ENCODE measurements at regions not wholly inside any gene's neighbourhood (a gene's known extent, or its start where the extent isn't known, plus 50 kb on each side); places are given as distances from the start of the nearest gene placed in this dataset.

- no peak for DNase-seq (ENCODE audit: low read depth in 6 of 9, low spot score in 9 of 9)
- Histone ChIP-seq H3K36me3 (ENCODE audit: control insufficient read depth in 2 of 2, insufficient read depth in 2 of 2, low read length in 1 of 2) (no peaks in the 10 kb centered on the region), H3K27ac (ENCODE audit: low read depth in 1 of 2, low read length in 1 of 2) (no peak overlapping the region), H3K4me1 (ENCODE audit: control insufficient read depth in 2 of 2, insufficient read depth in 2 of 2, low read length in 2 of 2) (no peaks in the 10 kb centered on the region), H3K9me3 (ENCODE audit: control insufficient read depth in 2 of 2, insufficient read depth in 1 of 2, low read length in 1 of 2) (no peaks in the 10 kb centered on the region), H3K27me3 (ENCODE audit: control insufficient read depth in 2 of 2, insufficient read depth in 1 of 2, low read length in 1 of 2) (no peaks in the 10 kb centered on the region), H3K4me3 (ENCODE audit: low read length in 2 of 2) (no peak overlapping the region)
- WGBS = 80% methylated on average over 3 of the region's 3 CpGs
Observed at GRCh38 chr14:87111741-87112140, 881.2 kb downstream of the GALC start.

GRCh38 chr14:87111126-87111525 lies 881.9 kb downstream of the GALC start:
- Histone ChIP-seq H3K4me3 (ENCODE audit: low read length in 2 of 2) (no peak overlapping the region), H3K27ac (ENCODE audit: low read depth in 1 of 2, low read length in 1 of 2) (no peak overlapping the region), H3K4me1 (ENCODE audit: control insufficient read depth in 2 of 2, insufficient read depth in 2 of 2, low read length in 2 of 2) (no peaks in the 10 kb centered on the region), H3K36me3 (ENCODE audit: control insufficient read depth in 2 of 2, insufficient read depth in 2 of 2, low read length in 1 of 2) (no peaks in the 10 kb centered on the region), H3K27me3 (ENCODE audit: control insufficient read depth in 2 of 2, insufficient read depth in 1 of 2, low read length in 1 of 2) (no peaks in the 10 kb centered on the region), H3K9me3 (ENCODE audit: control insufficient read depth in 2 of 2, insufficient read depth in 1 of 2, low read length in 1 of 2) (no peaks in the 10 kb centered on the region)
- WGBS = 95% methylated on average over 1 of the region's 1 CpG
- DNase-seq (ENCODE audit: low read depth in 6 of 9, low spot score in 9 of 9) = no peak

GRCh38 chr14:87109271-87109670 lies 883.7 kb downstream of the GALC start:
- no peaks in the 10 kb centered on the region for H3K9me3 ChIP-seq (ENCODE audit: control insufficient read depth in 2 of 2, insufficient read depth in 1 of 2, low read length in 1 of 2)
- no peaks in the 10 kb centered on the region for H3K27me3 ChIP-seq (ENCODE audit: control insufficient read depth in 2 of 2, insufficient read depth in 1 of 2, low read length in 1 of 2)
- WGBS = 95% methylated on average over 3 of the region's 3 CpGs
- DNase-seq (ENCODE audit: low read depth in 6 of 9, low spot score in 9 of 9) = no peak
- no peaks in the 10 kb centered on the region for H3K36me3 ChIP-seq (ENCODE audit: control insufficient read depth in 2 of 2, insufficient read depth in 2 of 2, low read length in 1 of 2)
- no peak overlapping the region for H3K4me3 ChIP-seq (ENCODE audit: low read length in 2 of 2)
- H3K27ac ChIP-seq (ENCODE audit: low read depth in 1 of 2, low read length in 1 of 2) = no peak overlapping the region
- no peaks in the 10 kb centered on the region for H3K4me1 ChIP-seq (ENCODE audit: control insufficient read depth in 2 of 2, insufficient read depth in 2 of 2, low read length in 2 of 2)

DNA sequence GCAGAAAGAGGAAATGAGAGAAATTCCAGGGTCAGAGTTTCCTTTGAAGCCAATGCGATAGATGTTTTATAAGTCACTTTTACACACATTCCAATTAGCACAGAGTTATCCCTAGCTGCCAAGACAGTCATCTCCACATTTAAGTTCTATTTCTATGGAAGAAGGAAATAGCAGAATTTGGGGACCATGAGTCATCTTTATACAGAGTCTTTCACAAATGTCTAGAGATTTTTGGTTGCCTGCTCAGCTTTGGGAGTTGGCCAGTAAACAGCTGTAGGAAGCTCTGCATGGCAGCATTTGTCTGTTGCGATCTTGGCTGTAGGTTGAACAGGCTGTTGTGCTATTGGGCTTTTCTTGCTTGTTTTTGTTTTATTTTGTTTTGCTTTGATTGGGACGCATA lies 884.3 kb downstream of the GALC start:
- no peaks in the 10 kb centered on the region for H3K9me3 ChIP-seq (ENCODE audit: control insufficient read depth in 2 of 2, insufficient read depth in 1 of 2, low read length in 1 of 2)
- H3K4me3 ChIP-seq (ENCODE audit: low read length in 2 of 2) = no peak overlapping the region
- no peaks in the 10 kb centered on the region for H3K4me1 ChIP-seq (ENCODE audit: control insufficient read depth in 2 of 2, insufficient read depth in 2 of 2, low read length in 2 of 2)
- no peak for DNase-seq (ENCODE audit: low read depth in 6 of 9, low spot score in 9 of 9)
- H3K36me3 ChIP-seq (ENCODE audit: control insufficient read depth in 2 of 2, insufficient read depth in 2 of 2, low read length in 1 of 2) = no peaks in the 10 kb centered on the region
- 97% methylated on average over 3 of the region's 3 CpGs for WGBS
- no peaks in the 10 kb centered on the region for H3K27me3 ChIP-seq (ENCODE audit: control insufficient read depth in 2 of 2, insufficient read depth in 1 of 2, low read length in 1 of 2)
- no peak overlapping the region for H3K27ac ChIP-seq (ENCODE audit: low read depth in 1 of 2, low read length in 1 of 2)

DNA sequence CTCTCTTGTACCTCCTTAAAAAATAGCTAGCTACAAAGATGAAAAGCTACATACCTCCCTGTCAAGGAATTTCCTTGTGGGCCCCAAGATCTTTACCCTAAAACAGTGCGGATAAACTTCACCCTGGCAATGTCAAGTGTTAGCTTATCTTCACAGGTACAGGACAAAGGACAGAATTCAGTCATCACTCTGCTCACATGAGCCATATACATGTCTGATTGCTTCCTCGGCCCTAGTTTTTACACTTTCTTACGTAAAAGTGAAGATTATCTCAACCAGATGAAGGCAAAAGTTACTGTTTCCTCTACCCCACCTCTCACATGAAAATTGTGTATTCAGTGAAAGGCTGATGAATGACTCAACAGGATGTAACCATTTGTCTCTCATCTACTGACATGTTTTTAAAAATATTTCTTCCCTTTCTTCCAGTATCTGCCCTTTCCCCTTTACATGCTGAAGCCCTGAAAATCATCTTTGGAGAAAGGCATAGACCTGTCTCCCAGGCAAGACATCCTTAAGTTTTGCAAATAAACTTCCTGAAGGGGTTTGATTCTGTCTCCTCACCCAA lies 890.1 kb downstream of the GALC start:
- WGBS = 90% methylated on average over 3 of the region's 3 CpGs
- H3K9me3 ChIP-seq (ENCODE audit: control insufficient read depth in 2 of 2, insufficient read depth in 1 of 2, low read length in 1 of 2) = no peaks in the 10 kb centered on the region
- H3K27ac ChIP-seq (ENCODE audit: low read depth in 1 of 2, low read length in 1 of 2) = no peak overlapping the region
- no peaks in the 10 kb centered on the region for H3K27me3 ChIP-seq (ENCODE audit: control insufficient read depth in 2 of 2, insufficient read depth in 1 of 2, low read length in 1 of 2)
- H3K36me3 ChIP-seq (ENCODE audit: control insufficient read depth in 2 of 2, insufficient read depth in 2 of 2, low read length in 1 of 2) = no peaks in the 10 kb centered on the region
- H3K4me3 ChIP-seq (ENCODE audit: low read length in 2 of 2) = no peak overlapping the region
- no peaks in the 10 kb centered on the region for H3K4me1 ChIP-seq (ENCODE audit: control insufficient read depth in 2 of 2, insufficient read depth in 2 of 2, low read length in 2 of 2)
- DNase-seq (ENCODE audit: low read depth in 6 of 9, low spot score in 9 of 9) = no peak

- DNase-seq (ENCODE audit: low read depth in 6 of 9, low spot score in 9 of 9) = no peak
- H3K27me3 ChIP-seq (ENCODE audit: control insufficient read depth in 2 of 2, insufficient read depth in 1 of 2, low read length in 1 of 2) = no peaks in the 10 kb centered on the region
- no peak overlapping the region for H3K4me3 ChIP-seq (ENCODE audit: low read length in 2 of 2)
- WGBS = 70% methylated on average over 2 of the region's 2 CpGs
- H3K9me3 ChIP-seq (ENCODE audit: control insufficient read depth in 2 of 2, insufficient read depth in 1 of 2, low read length in 1 of 2) = no peaks in the 10 kb centered on the region
- H3K36me3 ChIP-seq (ENCODE audit: control insufficient read depth in 2 of 2, insufficient read depth in 2 of 2, low read length in 1 of 2) = no peaks in the 10 kb centered on the region
- H3K27ac ChIP-seq (ENCODE audit: low read depth in 1 of 2, low read length in 1 of 2) = no peak overlapping the region
- H3K4me1 ChIP-seq (ENCODE audit: control insufficient read depth in 2 of 2, insufficient read depth in 2 of 2, low read length in 2 of 2) = no peaks in the 10 kb centered on the region
Observed at GRCh38 chr14:87097015-87097414, 896.0 kb downstream of the GALC start.

GRCh38 chr14:87094913-87095312 lies 898.1 kb downstream of the GALC start:
- H3K27ac ChIP-seq (ENCODE audit: low read depth in 1 of 2, low read length in 1 of 2) = no peak overlapping the region
- no peaks in the 10 kb centered on the region for H3K4me1 ChIP-seq (ENCODE audit: control insufficient read depth in 2 of 2, insufficient read depth in 2 of 2, low read length in 2 of 2)
- no peak overlapping the region for H3K4me3 ChIP-seq (ENCODE audit: low read length in 2 of 2)
- no peaks in the 10 kb centered on the region for H3K36me3 ChIP-seq (ENCODE audit: control insufficient read depth in 2 of 2, insufficient read depth in 2 of 2, low read length in 1 of 2)
- 85% methylated on average over 2 of the region's 2 CpGs for WGBS
- no peaks in the 10 kb centered on the region for H3K27me3 ChIP-seq (ENCODE audit: control insufficient read depth in 2 of 2, insufficient read depth in 1 of 2, low read length in 1 of 2)
- DNase-seq (ENCODE audit: low read depth in 6 of 9, low spot score in 9 of 9) = no peak
- H3K9me3 ChIP-seq (ENCODE audit: control insufficient read depth in 2 of 2, insufficient read depth in 1 of 2, low read length in 1 of 2) = no peaks in the 10 kb centered on the region

GRCh38 chr14:87088588-87088987 lies 904.4 kb downstream of the GALC start:
- no peaks in the 10 kb centered on the region for H3K36me3 ChIP-seq (ENCODE audit: control insufficient read depth in 2 of 2, insufficient read depth in 2 of 2, low read length in 1 of 2)
- no peak overlapping the region for H3K4me3 ChIP-seq (ENCODE audit: low read length in 2 of 2)
- H3K4me1 ChIP-seq (ENCODE audit: control insufficient read depth in 2 of 2, insufficient read depth in 2 of 2, low read length in 2 of 2) = no peaks in the 10 kb centered on the region
- no peaks in the 10 kb centered on the region for H3K27me3 ChIP-seq (ENCODE audit: control insufficient read depth in 2 of 2, insufficient read depth in 1 of 2, low read length in 1 of 2)
- no peak overlapping the region for H3K27ac ChIP-seq (ENCODE audit: low read depth in 1 of 2, low read length in 1 of 2)
- peaks cover 0 to 4% of the 10 kb centered on the region in 2 donors for H3K9me3 ChIP-seq (ENCODE audit: control insufficient read depth in 2 of 2, insufficient read depth in 1 of 2, low read length in 1 of 2)
- 28% methylated on average over 3 of the region's 3 CpGs for WGBS
- DNase-seq (ENCODE audit: low read depth in 6 of 9, low spot score in 9 of 9) = no peak

DNA sequence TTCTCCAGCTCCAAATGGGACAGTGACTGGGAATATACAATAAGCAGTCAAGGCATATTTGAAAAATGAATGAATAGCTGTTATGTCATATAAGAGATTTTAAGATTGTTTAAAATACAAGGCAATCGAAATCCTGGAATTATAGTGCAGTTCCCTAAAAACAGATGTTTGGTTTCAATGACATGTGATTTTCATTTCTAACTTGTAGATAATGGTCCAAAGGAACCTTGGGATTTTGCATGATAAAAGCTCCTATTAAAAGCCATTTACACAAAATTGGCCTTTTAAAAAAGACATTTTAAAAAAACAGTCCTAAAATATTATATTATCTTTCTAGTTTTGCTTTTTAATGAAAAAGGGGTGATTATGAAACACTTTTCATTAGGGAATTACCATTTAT lies 905.1 kb downstream of the GALC start:
- no peaks in the 10 kb centered on the region for H3K36me3 ChIP-seq (ENCODE audit: control insufficient read depth in 2 of 2, insufficient read depth in 2 of 2, low read length in 1 of 2)
- no peak for DNase-seq (ENCODE audit: low read depth in 6 of 9, low spot score in 9 of 9)
- no peak overlapping the region for H3K27ac ChIP-seq (ENCODE audit: low read depth in 1 of 2, low read length in 1 of 2)
- WGBS = 87% methylated on average over 1 of the region's 1 CpG
- H3K4me3 ChIP-seq (ENCODE audit: low read length in 2 of 2) = no peak overlapping the region
- H3K4me1 ChIP-seq (ENCODE audit: control insufficient read depth in 2 of 2, insufficient read depth in 2 of 2, low read length in 2 of 2) = no peaks in the 10 kb centered on the region
- H3K27me3 ChIP-seq (ENCODE audit: control insufficient read depth in 2 of 2, insufficient read depth in 1 of 2, low read length in 1 of 2) = no peaks in the 10 kb centered on the region
- peaks cover 0 to 4% of the 10 kb centered on the region in 2 donors for H3K9me3 ChIP-seq (ENCODE audit: control insufficient read depth in 2 of 2, insufficient read depth in 1 of 2, low read length in 1 of 2)

GRCh38 chr14:87084908-87085307 lies 908.1 kb downstream of the GALC start:
- Histone ChIP-seq H3K4me3 (ENCODE audit: low read length in 2 of 2) (no peak overlapping the region), H3K27ac (ENCODE audit: low read depth in 1 of 2, low read length in 1 of 2) (no peak overlapping the region), H3K36me3 (ENCODE audit: control insufficient read depth in 2 of 2, insufficient read depth in 2 of 2, low read length in 1 of 2) (no peaks in the 10 kb centered on the region), H3K9me3 (ENCODE audit: control insufficient read depth in 2 of 2, insufficient read depth in 1 of 2, low read length in 1 of 2) (peaks cover 0 to 4% of the 10 kb centered on the region in 2 donors), H3K4me1 (ENCODE audit: control insufficient read depth in 2 of 2, insufficient read depth in 2 of 2, low read length in 2 of 2) (no peaks in the 10 kb centered on the region), H3K27me3 (ENCODE audit: control insufficient read depth in 2 of 2, insufficient read depth in 1 of 2, low read length in 1 of 2) (no peaks in the 10 kb centered on the region)
- 98% methylated on average over 1 of the region's 1 CpG for WGBS
- no peak for DNase-seq (ENCODE audit: low read depth in 6 of 9, low spot score in 9 of 9)

Measured in thymus (tissue), 11 donors.